GM23338 (cell line): ENCODE measurements at regions not wholly inside any gene's neighbourhood (a gene's known extent, or its start where the extent isn't known, plus 50 kb on each side); places are given as distances from the start of the nearest gene placed in this dataset.

Experiments
- ATAC-seq: fragments of 200-7000 bp; cut with Tn5 transposase; 3 replicates; pipeline ENCODE4 v1.9.1; 2020
- DNase-seq: peaks from one replicate; pipeline ENCODE4 v3.0.0-alpha.2; 2015; ENCODE audit warnings: low spot score
- H2AFZ ChIP-seq: fragments of 200-600 bp; sonication (generic); 2 replicates; pipeline ENCODE4 v1.8.0; 2016; ENCODE audit warnings: antibody characterized with exemption, mild to moderate bottlenecking, moderate library complexity
- H3F3A ChIP-seq: fragments of 200-600 bp; sonication (generic); replicated peaks from 2 replicates; pipeline ENCODE4 v1.8.0; 2017; ENCODE audit warnings: antibody characterized with exemption, mixed run types, low read depth
- H3K27ac ChIP-seq: fragments of 200-600 bp; sonication (generic); 2 replicates; pipeline ENCODE4 v1.6.1; 2016; ENCODE audit warnings: low read depth
- H3K27me3 ChIP-seq: fragments of 200-600 bp; sonication (generic); 2 replicates; pipeline ENCODE4 v1.8.0; 2016; ENCODE audit warnings: mild to moderate bottlenecking, mixed run types, moderate library complexity; ENCODE audit not compliant: insufficient read depth
- H3K36me3 ChIP-seq: fragments of 200-600 bp; sonication (generic); 2 replicates; pipeline ENCODE4 v1.8.0; 2016; ENCODE audit warnings: mild to moderate bottlenecking; ENCODE audit not compliant: insufficient read depth
- H3K4me1 ChIP-seq: fragments of 200-600 bp; sonication (generic); 2 replicates; pipeline ENCODE4 v1.8.0; 2016; ENCODE audit warnings: mild to moderate bottlenecking, moderate library complexity; ENCODE audit not compliant: insufficient read depth
- H3K4me2 ChIP-seq: fragments of 200-600 bp; sonication (generic); 2 replicates; pipeline ENCODE4 v1.7.1; 2017; ENCODE audit warnings: mixed run types
- H3K4me3 ChIP-seq: fragments of 200-600 bp; sonication (generic); 2 replicates; pipeline ENCODE4 v1.6.1; 2016; ENCODE audit warnings: mixed run types
- H3K79me2 ChIP-seq: fragments of 200-600 bp; sonication (generic); replicated peaks from 2 replicates; pipeline ENCODE4 v1.8.0; 2017; ENCODE audit warnings: mild to moderate bottlenecking; ENCODE audit not compliant: insufficient read depth
- H3K9me2 ChIP-seq: fragments of 200-600 bp; sonication (generic); 2 replicates; pipeline ENCODE4 v1.8.0; 2017; ENCODE audit not compliant: insufficient read depth
- H4K20me1 ChIP-seq: fragments of 200-600 bp; sonication (generic); replicated peaks from 2 replicates; pipeline ENCODE4 v1.8.0; 2017; ENCODE audit warnings: mild to moderate bottlenecking; ENCODE audit not compliant: insufficient read depth
- H3K27ac Mint-ChIP-seq: 2 replicates; pipeline ENCODE4 v1.8.0; 2020; ENCODE audit warnings: inconsistent platforms, mild to moderate bottlenecking, moderate library complexity, mixed read lengths
- H3K27me3 Mint-ChIP-seq: 3 replicates; pipeline ENCODE4 v1.8.0; 2022; ENCODE audit warnings: low read depth, mild to moderate bottlenecking, moderate library complexity, mixed read lengths, inconsistent platforms; ENCODE audit not compliant: insufficient read depth, poor library complexity
- H3K36me3 Mint-ChIP-seq: 3 replicates; pipeline ENCODE4 v1.8.0; 2021; ENCODE audit warnings: low read depth, mild to moderate bottlenecking, inconsistent platforms, moderate library complexity, mixed read lengths
- H3K4me1 Mint-ChIP-seq: 3 replicates; pipeline ENCODE4 v1.8.0; 2020; ENCODE audit warnings: mild to moderate bottlenecking, inconsistent platforms, mixed read lengths
- H3K4me3 Mint-ChIP-seq: 3 replicates; pipeline ENCODE4 v1.8.0; 2021; ENCODE audit warnings: moderate library complexity, mild to moderate bottlenecking, inconsistent platforms, mixed read lengths
- H3K9me3 Mint-ChIP-seq: 3 replicates; pipeline ENCODE4 v1.8.0; 2020; ENCODE audit warnings: moderate library complexity, mild to moderate bottlenecking, inconsistent platforms, mixed read lengths
- CREB1 ChIP-seq: fragments of 250-450 bp; sonication (Bioruptor Pico); IDR thresholded peaks from 2 replicates; pipeline ENCODE4 v1.5.0; 2020; ENCODE audit warnings: low read depth, mild to moderate bottlenecking, moderate library complexity
- CTCF ChIP-seq, 2 experiments: fragments of 200-600 bp in 1 of 2; sonication (generic) in 1 of 2; conservative IDR thresholded peaks; 2 replicates each; pipeline versions ENCODE4 v1.5.1 to v1.6.1; 2016 to 2017; ENCODE audit warnings: antibody characterized with exemption in 2 of 2, low read depth in 2 of 2, mild to moderate bottlenecking in 2 of 2, moderate library complexity in 1 of 2
- ETS1 ChIP-seq: IDR thresholded peaks from 2 replicates; pipeline ENCODE4 v1.6.1; 2016; ENCODE audit warnings: antibody characterized with exemption
- EZH2 ChIP-seq: fragments of 200-600 bp; sonication (generic); IDR thresholded peaks from one replicate; pipeline ENCODE4 v1.8.0; 2017; ENCODE audit warnings: antibody characterized with exemption, mild to moderate bottlenecking, low read depth; ENCODE audit not compliant: unreplicated experiment
- EZH2phosphoT487 ChIP-seq: fragments of 200-600 bp; sonication (generic); IDR thresholded peaks from one replicate; pipeline ENCODE4 v1.8.1; 2018; ENCODE audit warnings: antibody characterized with exemption; ENCODE audit not compliant: unreplicated experiment
- JUNB ChIP-seq: IDR thresholded peaks from one replicate; pipeline ENCODE4 v1.6.1; 2016; ENCODE audit warnings: antibody characterized with exemption; ENCODE audit not compliant: unreplicated experiment
- NANOG ChIP-seq: IDR thresholded peaks from 2 replicates; pipeline ENCODE4 v1.6.1; 2016; ENCODE audit warnings: antibody characterized with exemption, borderline replicate concordance
- POLR2AphosphoS5 ChIP-seq: IDR thresholded peaks from 2 replicates; pipeline ENCODE4 v1.6.1; 2016; ENCODE audit warnings: antibody characterized with exemption, low read depth
- STAT1 ChIP-seq: IDR thresholded peaks from one replicate; pipeline ENCODE4 v1.6.1; 2016; ENCODE audit warnings: antibody characterized with exemption; ENCODE audit not compliant: unreplicated experiment
- ZNF114 ChIP-seq: fragments of 250-450 bp; sonication (Bioruptor Pico); IDR thresholded peaks from 2 replicates; pipeline ENCODE4 v1.5.0; 2020; ENCODE audit warnings: mild to moderate bottlenecking, moderate library complexity
- ZNF331 ChIP-seq: fragments of 250-450 bp; sonication (Bioruptor Pico); IDR thresholded peaks from 2 replicates; pipeline ENCODE4 v1.5.0; 2020; ENCODE audit warnings: low read depth, mild to moderate bottlenecking, moderate library complexity
- ZNF462 ChIP-seq: fragments of 250-450 bp; sonication (Bioruptor Pico); IDR thresholded peaks from 2 replicates; pipeline ENCODE4 v1.5.0; 2020; ENCODE audit warnings: mild to moderate bottlenecking, moderate library complexity
- TF ChIP-seq, protein P1 (sequence below): IDR thresholded peaks from one replicate; pipeline ENCODE4 v1.6.1; 2018; ENCODE audit warnings: antibody characterized with exemption; ENCODE audit not compliant: unreplicated experiment

DNA sequence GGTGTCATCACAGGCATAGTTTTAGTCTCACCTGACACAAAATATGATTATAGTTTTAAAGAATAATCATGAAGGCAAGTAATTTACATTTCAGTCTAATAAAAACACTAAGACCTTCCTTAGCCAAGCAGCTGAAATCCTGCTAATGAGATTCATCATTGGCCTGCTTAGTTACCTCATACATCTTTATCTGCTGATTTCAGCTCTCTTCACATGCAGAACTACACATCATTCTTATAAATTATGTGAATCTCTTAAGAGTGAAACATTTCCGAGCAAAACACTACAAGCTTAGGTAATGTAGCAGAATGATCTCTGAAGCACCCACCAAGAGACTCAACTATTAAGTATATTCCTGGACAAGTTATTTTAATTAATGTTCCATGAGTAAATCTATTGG is 198.1 kb downstream of the DPY19L2 start:
- no peaks in the 10 kb centered on the region for H3K27me3 ChIP-seq
- no peak for ATAC-seq
- H2AFZ ChIP-seq, result no peak overlapping the region
- H3K4me1 Mint-ChIP-seq, result no peaks in the 10 kb centered on the region
- H3K27ac Mint-ChIP-seq, result no peak overlapping the region
- H3K4me3 Mint-ChIP-seq, result no peak overlapping the region
- H3K36me3 Mint-ChIP-seq, result no peaks in the 10 kb centered on the region
- H3K4me1 ChIP-seq, result no peaks in the 10 kb centered on the region
- no peak overlapping the region for H3K4me3 ChIP-seq
- no peaks in the 10 kb centered on the region for H3K36me3 ChIP-seq
- H3K9me2 ChIP-seq, result no peaks in the 10 kb centered on the region
- H3F3A ChIP-seq, result no peaks in the 10 kb centered on the region
- H3K79me2 ChIP-seq, result no peaks in the 10 kb centered on the region
- H3K4me2 ChIP-seq, result no peak overlapping the region
- peaks cover 7% of the 10 kb centered on the region; the same call in 1 of the 3 replicates for H3K9me3 Mint-ChIP-seq
- DNase-seq, result no peak
- no peaks in the 10 kb centered on the region for H4K20me1 ChIP-seq
- H3K27ac ChIP-seq, result no peak overlapping the region
- TF ChIP-seq ETS1, result no peak
- TF ChIP-seq EZH2phosphoT487, result no peak
- no peak for TF ChIP-seq NANOG
- TF ChIP-seq JUNB, result no peak
- no peak for TF ChIP-seq STAT1
- TF ChIP-seq POLR2AphosphoS5, result no peak
- no peak for TF ChIP-seq ZNF331 (CRISPR knock-in tag)
- TF ChIP-seq ZNF462 (CRISPR knock-in tag), result no peak
- TF ChIP-seq CTCF (conservative IDR thresholded peaks at IDR 0.05; ENCODE audit: low read depth in 2 of 2), result no peak
- TF ChIP-seq CREB1, result no peak
- TF ChIP-seq EZH2, result no peak
- TF ChIP-seq, protein P1, sequence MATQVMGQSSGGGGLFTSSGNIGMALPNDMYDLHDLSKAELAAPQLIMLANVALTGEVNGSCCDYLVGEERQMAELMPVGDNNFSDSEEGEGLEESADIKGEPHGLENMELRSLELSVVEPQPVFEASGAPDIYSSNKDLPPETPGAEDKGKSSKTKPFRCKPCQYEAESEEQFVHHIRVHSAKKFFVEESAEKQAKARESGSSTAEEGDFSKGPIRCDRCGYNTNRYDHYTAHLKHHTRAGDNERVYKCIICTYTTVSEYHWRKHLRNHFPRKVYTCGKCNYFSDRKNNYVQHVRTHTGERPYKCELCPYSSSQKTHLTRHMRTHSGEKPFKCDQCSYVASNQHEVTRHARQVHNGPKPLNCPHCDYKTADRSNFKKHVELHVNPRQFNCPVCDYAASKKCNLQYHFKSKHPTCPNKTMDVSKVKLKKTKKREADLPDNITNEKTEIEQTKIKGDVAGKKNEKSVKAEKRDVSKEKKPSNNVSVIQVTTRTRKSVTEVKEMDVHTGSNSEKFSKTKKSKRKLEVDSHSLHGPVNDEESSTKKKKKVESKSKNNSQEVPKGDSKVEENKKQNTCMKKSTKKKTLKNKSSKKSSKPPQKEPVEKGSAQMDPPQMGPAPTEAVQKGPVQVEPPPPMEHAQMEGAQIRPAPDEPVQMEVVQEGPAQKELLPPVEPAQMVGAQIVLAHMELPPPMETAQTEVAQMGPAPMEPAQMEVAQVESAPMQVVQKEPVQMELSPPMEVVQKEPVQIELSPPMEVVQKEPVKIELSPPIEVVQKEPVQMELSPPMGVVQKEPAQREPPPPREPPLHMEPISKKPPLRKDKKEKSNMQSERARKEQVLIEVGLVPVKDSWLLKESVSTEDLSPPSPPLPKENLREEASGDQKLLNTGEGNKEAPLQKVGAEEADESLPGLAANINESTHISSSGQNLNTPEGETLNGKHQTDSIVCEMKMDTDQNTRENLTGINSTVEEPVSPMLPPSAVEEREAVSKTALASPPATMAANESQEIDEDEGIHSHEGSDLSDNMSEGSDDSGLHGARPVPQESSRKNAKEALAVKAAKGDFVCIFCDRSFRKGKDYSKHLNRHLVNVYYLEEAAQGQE, result no peak
- no peak for TF ChIP-seq ZNF114 (CRISPR knock-in tag)
- peaks cover 2% of the 10 kb centered on the region for H3K27me3 Mint-ChIP-seq
